Loucy (cell line): ENCODE measurements at regions not wholly inside any gene's neighbourhood (a gene's known extent, or its start where the extent isn't known, plus 50 kb on each side); places are given as distances from the start of the nearest gene placed in this dataset.

ENCODE experiments used
- CTCF ChIP-seq: fragments of 200-600 bp; sonication (generic); conservative IDR thresholded peaks from 2 replicates; pipeline ENCODE4 v1.5.1; 2014; ENCODE audit warnings: mild to moderate bottlenecking, antibody characterized with exemption, low read length
- EZH2phosphoT487 ChIP-seq: fragments of 200-600 bp; IDR thresholded peaks from 2 replicates; pipeline ENCODE4 v1.6.1; 2018; ENCODE audit warnings: antibody characterized with exemption, mild to moderate bottlenecking, moderate library complexity, borderline replicate concordance

DNA sequence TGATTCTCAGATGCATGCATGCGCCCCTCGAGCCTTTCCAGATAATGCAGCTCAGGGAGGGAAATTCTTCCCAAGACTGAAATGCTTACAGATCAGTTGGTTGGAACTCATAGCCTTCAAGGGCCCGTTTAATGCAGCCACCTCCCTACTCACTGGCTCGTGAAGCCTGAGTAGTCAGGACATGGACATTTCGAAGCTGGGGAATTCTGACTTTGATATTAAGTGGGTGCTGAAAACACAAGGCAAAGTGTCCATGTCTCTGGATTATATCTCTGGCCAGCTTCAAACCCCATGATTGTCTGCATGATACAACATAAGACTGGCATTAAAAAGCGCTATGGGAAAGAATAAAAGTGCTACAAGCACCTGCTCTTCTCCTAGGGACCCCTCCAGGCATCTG lies 207.5 kb downstream of the HERPUD2 start:
- no peak for TF ChIP-seq CTCF
- TF ChIP-seq EZH2phosphoT487 = no peak
